Suppressor macrophage treated with lipopolysaccharide for 1 hour (primary cell): ENCODE measurements at regions not wholly inside any gene's neighbourhood (a gene's known extent, or its start where the extent isn't known, plus 50 kb on each side); places are given as distances from the start of the nearest gene placed in this dataset.

Experiments
- DNase-seq, 3 donors: peaks; one replicate each; pipeline ENCODE4 v3.0.0-alpha.2; 2020 to 2022

DNA sequence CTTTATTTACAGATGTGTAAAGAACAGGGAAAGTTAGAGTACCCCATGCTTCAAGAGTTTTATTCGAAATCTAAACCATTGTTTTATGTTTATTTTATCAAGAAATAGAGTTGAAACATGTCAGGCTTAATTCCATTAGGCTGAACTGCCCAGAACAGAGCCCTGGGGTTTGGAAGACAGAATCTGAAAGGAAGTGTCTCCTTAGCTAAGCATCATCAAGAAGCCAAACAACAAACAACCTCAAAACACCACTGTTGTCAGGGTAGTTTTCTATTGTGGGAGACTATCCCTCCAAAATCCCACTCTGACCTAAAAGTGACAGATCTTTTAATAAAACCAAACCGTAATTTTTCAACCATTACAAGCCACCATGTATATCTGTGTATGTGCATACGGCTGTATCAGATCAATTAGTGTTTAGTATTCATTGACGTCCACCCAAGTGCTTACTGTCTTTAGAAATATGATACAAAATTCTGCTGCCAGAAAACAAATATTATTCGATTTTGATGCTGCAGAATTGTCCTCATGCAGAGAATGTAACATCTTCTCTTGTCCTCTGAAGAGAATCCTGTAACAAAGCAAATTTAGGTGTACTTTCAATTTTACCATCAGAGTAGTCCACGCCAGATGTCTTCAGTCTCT is 271.9 kb upstream of the TMEM161B start:
- DNase-seq, result no peak

- no peak for DNase-seq
Measured at GRCh38 chr5:88539693-88540365, 271.2 kb upstream of the TMEM161B start.

GRCh38 chr5:88539026-88539425 is 270.4 kb upstream of the TMEM161B start:
- DNase-seq, result no peak

DNA sequence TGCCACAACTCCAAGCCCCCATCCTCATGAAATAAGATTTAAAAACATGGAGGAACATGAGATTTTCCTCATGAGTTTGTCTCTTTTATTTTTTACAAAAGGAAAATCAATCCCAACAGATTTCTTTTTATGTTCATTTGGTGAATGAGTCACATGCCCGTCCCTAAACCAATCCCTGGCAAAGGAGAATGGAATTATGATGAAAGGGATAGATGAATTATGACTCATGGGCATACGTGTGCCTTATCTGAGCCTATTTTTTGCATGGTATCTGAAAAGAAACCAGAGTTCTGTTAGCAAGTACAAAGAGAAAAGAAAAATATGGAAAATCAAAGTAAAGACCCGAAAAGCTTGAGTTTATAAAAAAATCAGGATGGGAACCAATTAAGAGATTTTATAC is 267.5 kb upstream of the TMEM161B start:
- DNase-seq, result no peak

DNA sequence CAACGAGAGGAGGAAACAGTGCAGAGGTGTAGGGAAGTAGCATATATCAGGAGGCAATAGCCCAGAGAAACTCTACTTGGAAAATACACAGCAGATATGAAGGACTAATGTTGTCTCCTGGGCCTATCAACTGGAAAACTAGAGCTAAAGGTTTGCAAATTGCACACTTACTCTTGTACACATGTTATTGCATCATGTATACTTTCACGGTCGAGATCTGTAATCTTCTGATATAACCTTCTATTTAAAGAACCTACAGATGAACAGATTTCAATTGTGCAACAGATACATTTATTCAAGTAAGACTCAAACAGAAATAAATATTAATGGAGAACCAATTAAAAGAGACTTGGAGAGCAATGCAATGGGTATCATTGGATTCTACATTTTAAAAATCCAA is 256.3 kb upstream of the TMEM161B start:
- DNase-seq, result no peak

GRCh38 chr5:88519066-88519465 is 250.4 kb upstream of the TMEM161B start:
- no peak for DNase-seq

GRCh38 chr5:88518131-88519016 is 249.7 kb upstream of the TMEM161B start:
- no peak for DNase-seq

DNA sequence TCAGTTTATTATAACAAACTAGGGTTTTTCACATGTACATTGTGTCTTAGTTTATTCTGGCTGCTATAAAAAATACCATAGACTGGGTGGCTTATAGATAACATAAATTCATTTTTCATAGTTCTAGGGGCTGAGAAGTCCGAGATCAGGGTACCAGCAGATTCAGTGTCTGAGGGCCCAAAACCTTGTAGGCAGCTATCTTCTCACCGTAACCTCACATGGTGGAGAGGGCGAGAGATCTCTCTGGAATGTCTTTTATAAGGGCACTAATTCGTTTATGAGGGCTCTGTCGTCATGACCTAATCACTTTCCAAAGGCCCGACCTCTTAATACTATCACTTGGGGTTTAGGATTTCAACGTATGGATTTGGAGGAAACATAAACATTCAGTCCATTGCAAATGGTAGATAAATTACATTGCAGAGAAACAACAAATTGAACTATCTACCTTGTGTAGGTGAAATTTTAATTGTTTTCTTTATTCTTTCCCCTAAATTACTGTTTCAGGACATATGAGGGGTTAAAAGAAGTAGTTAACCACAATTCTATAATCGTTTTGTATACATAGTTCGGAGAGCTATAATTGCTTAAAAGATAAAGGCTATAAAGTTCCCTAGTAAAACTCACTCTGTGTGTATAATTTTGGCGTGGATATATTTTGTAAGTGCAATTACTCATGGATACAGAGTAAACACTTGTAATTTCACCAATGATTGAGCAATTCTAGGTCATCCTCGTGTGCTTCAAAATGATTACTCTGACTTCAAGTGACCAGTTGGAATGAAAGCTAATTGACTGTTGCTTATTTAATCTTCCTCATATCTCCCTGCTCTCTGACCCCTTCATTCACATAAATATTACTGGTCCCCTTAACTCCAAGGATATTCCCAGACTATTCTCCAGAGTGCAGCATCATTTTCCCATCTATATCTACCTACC is 247.5 kb upstream of the TMEM161B start:
- no peak for DNase-seq

- no peak for DNase-seq
Measured at GRCh38 chr5:88515068-88515467, 246.4 kb upstream of the TMEM161B start.

DNA sequence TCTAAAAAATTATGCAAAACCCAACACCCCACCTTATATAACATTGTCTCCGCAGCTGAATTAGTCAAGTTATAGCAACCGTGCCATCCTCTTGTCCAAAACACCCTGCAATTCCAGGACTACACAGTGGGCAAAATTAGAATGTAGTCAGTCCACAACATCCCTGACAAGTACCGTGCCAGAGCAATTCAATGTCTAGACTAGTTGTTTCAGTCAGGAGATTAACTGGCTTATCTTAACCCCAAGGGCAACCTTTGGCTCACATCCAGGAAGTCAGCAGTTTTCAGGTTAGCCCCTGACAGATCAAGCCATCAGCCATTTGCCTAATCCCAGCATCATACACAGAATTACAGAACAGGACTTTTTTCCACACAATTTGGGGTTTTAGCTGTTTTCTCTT is 240.8 kb upstream of the TMEM161B start:
- no peak for DNase-seq

GRCh38 chr5:88507261-88507660 is 238.6 kb upstream of the TMEM161B start:
- no peak for DNase-seq

DNA sequence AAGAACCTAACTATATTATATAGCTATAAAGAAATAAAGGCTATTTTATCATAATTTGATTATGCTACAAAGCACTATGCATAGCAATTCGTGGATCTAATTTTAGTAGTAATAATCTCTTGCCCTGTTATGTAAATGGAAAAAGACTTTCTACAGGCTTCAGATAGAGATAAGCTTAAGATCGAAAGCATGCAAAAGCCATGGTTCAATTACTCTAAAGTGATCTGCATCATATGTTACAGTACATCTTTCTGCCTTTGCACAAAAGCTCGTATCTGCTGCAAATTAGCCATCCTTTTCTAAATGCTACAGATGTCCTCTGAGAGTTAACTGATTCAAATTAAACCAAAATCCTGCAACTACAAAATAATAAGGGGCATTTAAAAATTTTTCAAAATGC is 234.8 kb upstream of the TMEM161B start:
- DNase-seq, result no peak

GRCh38 chr5:88503041-88503345 is 234.3 kb upstream of the TMEM161B start:
- no peak for DNase-seq

DNA sequence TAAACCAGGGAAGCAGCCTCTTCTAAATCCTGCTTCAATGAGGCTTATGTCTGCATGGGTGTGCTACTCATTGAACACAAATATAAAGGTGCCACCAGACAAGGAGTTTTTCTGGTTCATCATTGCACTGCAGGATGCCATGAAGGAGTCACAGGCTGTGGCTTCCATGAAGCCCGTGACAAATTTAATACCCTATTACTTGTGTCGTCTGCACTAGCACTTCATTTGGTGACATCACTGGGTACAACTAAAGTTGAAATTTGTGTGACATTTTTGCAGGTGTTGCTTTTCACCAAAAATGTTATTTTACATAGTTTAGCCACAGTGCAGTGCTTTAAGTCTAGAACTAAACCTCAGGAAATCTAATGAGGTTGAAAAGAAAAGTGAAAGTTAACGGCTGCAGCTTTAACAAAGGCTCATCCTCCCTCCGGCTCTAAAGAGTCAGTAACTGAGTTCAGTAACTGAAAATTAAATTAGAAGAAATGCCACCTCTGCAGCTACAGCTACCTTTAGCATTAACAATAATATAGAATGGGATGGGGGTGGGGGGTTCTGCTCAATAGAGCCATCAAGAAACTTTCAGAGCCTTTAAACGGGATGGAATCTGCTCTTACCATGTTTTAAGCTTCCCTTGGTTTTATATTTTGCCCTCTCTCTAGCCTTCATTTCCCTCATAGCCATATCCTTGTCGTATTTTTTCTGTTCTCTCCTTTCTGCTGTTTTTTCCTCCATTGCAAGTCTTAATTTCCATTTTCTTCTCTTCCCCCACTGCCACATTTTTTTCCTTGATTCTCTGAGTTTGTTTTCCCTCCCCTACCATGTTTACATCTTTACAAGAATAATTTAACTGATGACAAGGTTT is 233.8 kb upstream of the TMEM161B start:
- peak; percentile 6 to 21 (median 14) for DNase-seq

DNA sequence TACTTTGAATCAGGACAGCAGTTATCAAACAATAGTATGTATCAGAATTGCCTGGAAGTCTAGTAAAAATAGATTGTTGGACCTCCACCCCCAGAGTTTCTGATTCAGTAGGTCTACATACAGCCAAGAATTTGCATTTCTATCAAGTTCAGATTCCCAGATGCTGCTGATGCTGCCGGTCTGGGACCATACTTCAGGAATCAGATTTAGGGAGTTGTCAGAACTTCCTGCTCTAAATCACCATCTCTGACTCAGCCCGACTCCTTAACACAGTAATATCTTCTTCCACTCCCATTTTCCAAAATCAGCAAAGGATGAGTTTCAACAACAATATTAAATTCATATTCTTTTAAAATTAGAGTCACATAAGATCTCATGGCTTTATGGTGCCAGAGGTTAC is 227.2 kb upstream of the TMEM161B start:
- no peak for DNase-seq

- DNase-seq, result no peak
Measured at GRCh38 chr5:88490874-88491273, 222.2 kb upstream of the TMEM161B start.

GRCh38 chr5:88489364-88489763 is 220.7 kb upstream of the TMEM161B start:
- no peak for DNase-seq

- DNase-seq, result no peak
Measured at GRCh38 chr5:88488561-88488960, 219.9 kb upstream of the TMEM161B start.

- no peak for DNase-seq
Measured at GRCh38 chr5:88488130-88488529, 219.5 kb upstream of the TMEM161B start.

DNA sequence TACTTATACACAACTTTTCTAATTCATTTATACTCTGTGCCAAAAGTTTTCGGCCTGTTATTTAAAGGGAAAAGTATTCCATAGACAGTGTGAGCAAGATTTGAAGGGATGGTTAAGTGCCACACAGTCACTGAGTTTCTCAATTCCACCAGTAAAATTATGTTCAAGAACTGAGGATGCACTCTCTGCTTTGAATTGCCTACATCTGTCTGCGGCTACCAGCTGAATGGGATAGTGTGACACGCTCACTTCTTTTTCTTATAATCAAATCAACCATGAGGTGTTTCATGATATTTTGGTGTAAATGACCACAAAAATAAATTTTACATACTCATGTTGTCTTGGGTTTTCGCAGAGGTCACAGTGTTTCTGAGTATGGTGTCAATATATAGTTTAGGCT is 218.4 kb upstream of the TMEM161B start:
- no peak for DNase-seq

DNA sequence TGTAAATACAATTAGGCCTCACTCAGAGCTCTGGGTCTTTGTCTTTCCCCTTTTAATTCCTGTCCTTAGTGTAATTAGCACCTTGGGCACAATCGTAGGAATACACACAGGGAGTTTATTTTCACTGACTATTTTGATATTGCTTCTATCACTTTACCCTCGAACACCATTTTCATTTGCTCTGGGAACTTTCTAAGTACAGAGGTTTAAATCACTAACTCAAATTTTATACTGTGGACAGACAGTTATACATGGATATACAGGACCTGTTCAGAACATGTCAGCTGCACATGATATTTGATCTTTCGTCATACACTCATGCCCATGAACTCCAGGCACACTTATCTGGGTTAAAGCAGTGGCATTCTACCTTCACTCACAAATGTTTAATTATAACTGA is 217.8 kb upstream of the TMEM161B start:
- DNase-seq, result no peak

DNA sequence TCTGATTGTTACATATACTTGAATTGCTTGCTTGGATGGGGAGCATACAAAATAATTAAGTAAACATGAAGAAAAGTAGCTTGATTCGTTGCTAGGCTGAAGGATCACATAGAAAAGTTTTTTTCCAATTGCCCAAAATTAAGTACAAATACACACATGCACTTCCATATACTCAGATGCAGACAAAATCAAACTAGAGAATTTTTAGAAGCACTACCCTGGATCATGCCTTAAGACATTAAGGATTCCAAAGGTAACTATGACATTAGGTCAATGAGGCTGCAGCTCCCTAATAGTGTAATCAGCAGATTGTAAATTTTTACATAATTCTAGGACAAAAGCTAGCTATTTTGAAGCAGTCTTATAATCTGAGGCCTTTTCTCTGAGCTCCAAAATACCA is 216.9 kb upstream of the TMEM161B start:
- no peak for DNase-seq
